PC-9 (cell line): ENCODE measurements at regions not wholly inside any gene's neighbourhood (a gene's known extent, or its start where the extent isn't known, plus 50 kb on each side); places are given as distances from the start of the nearest gene placed in this dataset.

Experiments used
- BruUV-seq: library from RNA; stranded (reverse); fragments of 400-500 nt; replicated peaks from 2 replicates; lab custom pipeline; 2021; lab: Mats Ljungman, UMichigan
- CTCF ChIA-PET: fragments of 300-600 bp; sonication (Branson Sonifier 250); formaldehyde crosslinking; loops from one replicate; lab custom pipeline; 2022; ENCODE audit warnings: antibody characterized with exemption; lab: Charles Lee
- POLR2A ChIA-PET: fragments of 300-600 bp; sonication (Branson Sonifier 250); formaldehyde crosslinking; loops from one replicate; lab custom pipeline; 2022; ENCODE audit warnings: antibody characterized with exemption; ENCODE audit not compliant: unreplicated experiment; lab: Charles Lee
- DNase-seq, 2 experiments: peaks; one replicate each; pipeline versions ENCODE4 v3.0.0 to v3.0.0-alpha.2; 2015 to 2022; ENCODE audit warnings: mixed read lengths in 1 of 2
- H2AFZ ChIP-seq: fragments of 200-600 bp; sonication (generic); 2 replicates; pipeline ENCODE4 v1.8.1; 2017; ENCODE audit warnings: antibody characterized with exemption
- H3F3A ChIP-seq: fragments of 200-600 bp; sonication (generic); 2 replicates; pipeline ENCODE4 v1.8.1; 2017; ENCODE audit warnings: antibody characterized with exemption, mild to moderate bottlenecking, low read depth; ENCODE audit not compliant: insufficient read depth
- H3K27ac ChIP-seq: fragments of 200-600 bp; sonication (generic); 2 replicates; pipeline ENCODE4 v1.6.1; 2016; ENCODE audit warnings: mixed run types
- H3K27me3 ChIP-seq: fragments of 200-600 bp; sonication (generic); 2 replicates; pipeline ENCODE4 v1.6.1; 2016; ENCODE audit warnings: low read depth, mixed run types; ENCODE audit not compliant: insufficient read depth
- H3K36me3 ChIP-seq: fragments of 200-600 bp; sonication (generic); 2 replicates; pipeline ENCODE4 v1.6.1; 2016; ENCODE audit warnings: low read depth, mixed run types
- H3K4me1 ChIP-seq: fragments of 200-600 bp; sonication (generic); replicated peaks from 2 replicates; pipeline ENCODE4 v1.6.1; 2016; ENCODE audit warnings: mixed run types; ENCODE audit not compliant: insufficient read depth
- H3K4me2 ChIP-seq: fragments of 200-600 bp; sonication (generic); 2 replicates; pipeline ENCODE4 v1.6.1; 2017; ENCODE audit warnings: mixed run types
- H3K4me3 ChIP-seq: fragments of 200-600 bp; sonication (generic); 2 replicates; pipeline ENCODE4 v1.6.1; 2016; ENCODE audit warnings: mixed run types
- H3K79me2 ChIP-seq: fragments of 200-600 bp; sonication (generic); 2 replicates; pipeline ENCODE4 v1.6.1; 2017; ENCODE audit warnings: low read depth, mixed run types
- H3K9me2 ChIP-seq: fragments of 200-600 bp; sonication (generic); 2 replicates; pipeline ENCODE4 v1.8.1; 2017; ENCODE audit warnings: mild to moderate bottlenecking; ENCODE audit not compliant: insufficient read depth
- H3K9me3 ChIP-seq: fragments of 200-600 bp; sonication (generic); 2 replicates; pipeline ENCODE4 v1.8.1; 2016; ENCODE audit warnings: low read depth; ENCODE audit not compliant: insufficient read depth
- H4K20me1 ChIP-seq: fragments of 200-600 bp; sonication (generic); 2 replicates; pipeline ENCODE4 v1.8.1; 2017; ENCODE audit not compliant: insufficient read depth
- EZH2 ChIP-seq: fragments of 200-600 bp; sonication (generic); IDR thresholded peaks from 2 replicates; pipeline ENCODE4 v1.8.0; 2017; ENCODE audit warnings: antibody characterized with exemption, low read depth
- intact Hi-C: fragments of 100-400 bp; cut with micrococcal nuclease; formaldehyde crosslinking; loops from one replicate; pipeline ENCODE4 v1.10.0; 2022; ENCODE audit not compliant: unreplicated experiment
- TF ChIP-seq, protein P1 (sequence below): fragments of 200-600 bp; sonication (generic); conservative IDR thresholded peaks from 2 replicates; pipeline ENCODE4 v1.6.1; 2017; ENCODE audit warnings: mixed run types, antibody characterized with exemption, mild to moderate bottlenecking, moderate library complexity

DNA sequence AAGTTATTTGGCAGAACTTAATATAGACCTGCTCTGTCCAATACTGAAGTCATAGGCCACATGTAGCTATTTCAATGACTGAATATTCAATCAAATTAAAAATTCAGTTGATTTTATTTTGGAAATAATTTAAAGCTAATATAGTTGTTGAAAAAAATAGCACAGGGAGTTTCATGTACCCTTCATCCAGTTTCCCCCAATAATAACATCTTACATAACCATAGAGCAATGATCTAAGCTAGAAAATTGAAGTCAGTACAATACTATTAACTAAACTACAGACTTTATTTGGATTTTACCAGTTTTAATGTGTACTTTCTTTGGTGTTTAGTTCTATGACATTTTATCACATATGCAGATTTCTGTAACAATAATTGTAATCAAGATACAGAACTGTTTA is 212.2 kb upstream of the HDDC2 start:
- no peak overlapping the region for H3K4me3 ChIP-seq
- no peaks in the 10 kb centered on the region for H3K27me3 ChIP-seq
- H3K4me2 ChIP-seq, result no peak overlapping the region
- ChIA-PET CTCF (no interaction called here), POLR2A (no interaction called here)
- no peaks in the 10 kb centered on the region for H3K4me1 ChIP-seq
- BruUV-seq, result no TSS peak
- H4K20me1 ChIP-seq, result no peaks in the 10 kb centered on the region
- no peak overlapping the region for H3K27ac ChIP-seq
- no peaks in the 10 kb centered on the region for H3K9me2 ChIP-seq
- H3K36me3 ChIP-seq, result no peaks in the 10 kb centered on the region
- H3K79me2 ChIP-seq, result no peaks in the 10 kb centered on the region
- DNase-seq, result no peak
- H3K9me3 ChIP-seq, result no peaks in the 10 kb centered on the region
- no peaks in the 10 kb centered on the region for H3F3A ChIP-seq
- TF ChIP-seq, protein P1, sequence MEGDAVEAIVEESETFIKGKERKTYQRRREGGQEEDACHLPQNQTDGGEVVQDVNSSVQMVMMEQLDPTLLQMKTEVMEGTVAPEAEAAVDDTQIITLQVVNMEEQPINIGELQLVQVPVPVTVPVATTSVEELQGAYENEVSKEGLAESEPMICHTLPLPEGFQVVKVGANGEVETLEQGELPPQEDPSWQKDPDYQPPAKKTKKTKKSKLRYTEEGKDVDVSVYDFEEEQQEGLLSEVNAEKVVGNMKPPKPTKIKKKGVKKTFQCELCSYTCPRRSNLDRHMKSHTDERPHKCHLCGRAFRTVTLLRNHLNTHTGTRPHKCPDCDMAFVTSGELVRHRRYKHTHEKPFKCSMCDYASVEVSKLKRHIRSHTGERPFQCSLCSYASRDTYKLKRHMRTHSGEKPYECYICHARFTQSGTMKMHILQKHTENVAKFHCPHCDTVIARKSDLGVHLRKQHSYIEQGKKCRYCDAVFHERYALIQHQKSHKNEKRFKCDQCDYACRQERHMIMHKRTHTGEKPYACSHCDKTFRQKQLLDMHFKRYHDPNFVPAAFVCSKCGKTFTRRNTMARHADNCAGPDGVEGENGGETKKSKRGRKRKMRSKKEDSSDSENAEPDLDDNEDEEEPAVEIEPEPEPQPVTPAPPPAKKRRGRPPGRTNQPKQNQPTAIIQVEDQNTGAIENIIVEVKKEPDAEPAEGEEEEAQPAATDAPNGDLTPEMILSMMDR, result no peak
- no peak for TF ChIP-seq EZH2
- intact Hi-C loops, result no loop called here
- H2AFZ ChIP-seq, result no peak overlapping the region

DNA sequence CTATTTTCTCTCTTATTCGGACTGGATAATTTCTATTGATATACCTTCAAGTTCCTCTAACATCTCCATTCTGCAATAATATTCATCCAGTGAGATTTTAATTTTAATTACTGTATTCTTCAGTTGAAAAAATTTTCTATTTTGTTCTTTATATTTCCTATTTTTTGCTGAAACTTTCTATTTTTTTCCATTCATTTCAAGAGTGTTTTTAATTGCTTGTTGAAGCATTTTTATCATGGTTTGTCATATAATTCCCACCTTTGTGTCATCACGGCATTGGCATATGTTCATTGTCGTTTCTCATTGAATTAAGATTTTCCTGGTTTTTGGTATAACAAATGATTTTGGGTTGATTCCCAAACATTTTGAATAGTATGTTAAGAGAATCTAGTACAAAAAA is 214.9 kb upstream of the HDDC2 start:
- CTCF ChIA-PET, result no interaction called here
- POLR2A ChIA-PET, result no interaction called here
- DNase-seq, result no peak

DNA sequence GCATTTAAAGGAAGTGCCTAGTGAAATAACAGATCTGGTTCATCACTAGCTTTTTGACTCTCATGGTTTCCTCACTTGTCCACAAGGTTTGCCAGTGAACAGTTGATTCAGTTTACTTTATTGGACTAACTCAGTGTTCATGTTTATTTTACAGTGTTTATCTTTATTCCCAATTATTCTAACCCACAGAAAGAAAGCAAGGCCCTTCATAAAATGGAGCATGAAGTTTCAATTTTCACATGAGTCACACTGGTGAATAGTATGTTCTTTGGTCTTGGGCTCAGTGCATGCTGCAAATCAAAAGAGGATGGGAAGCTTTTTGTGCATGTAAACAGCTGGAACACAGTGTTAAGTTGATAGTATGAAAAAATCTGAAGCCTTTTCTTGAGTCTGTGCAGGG is 217.6 kb upstream of the HDDC2 start:
- no peak overlapping the region for H3K4me3 ChIP-seq
- no peak overlapping the region for H3K4me2 ChIP-seq
- no peaks in the 10 kb centered on the region for H3K79me2 ChIP-seq
- H3K27ac ChIP-seq, result no peak overlapping the region
- H3K9me2 ChIP-seq, result no peaks in the 10 kb centered on the region
- intact Hi-C loops, result no loop called here
- TF ChIP-seq EZH2, result no peak
- TF ChIP-seq, protein P1, result no peak
- CTCF ChIA-PET, result no interaction called here
- no peaks in the 10 kb centered on the region for H3F3A ChIP-seq
- DNase-seq, result no peak
- H3K36me3 ChIP-seq, result no peaks in the 10 kb centered on the region
- H3K4me1 ChIP-seq, result no peaks in the 10 kb centered on the region
- H4K20me1 ChIP-seq, result no peaks in the 10 kb centered on the region
- H3K27me3 ChIP-seq, result no peaks in the 10 kb centered on the region
- H3K9me3 ChIP-seq, result no peaks in the 10 kb centered on the region
- no peak overlapping the region for H2AFZ ChIP-seq
- POLR2A ChIA-PET, result no interaction called here
- no TSS peak for BruUV-seq

More for the DNA sequence above, 214.9 kb upstream of the HDDC2 start:
- H3K4me3 ChIP-seq, result no peak overlapping the region
- no peak for TF ChIP-seq EZH2
- TF ChIP-seq, protein P1, result no peak
- intact Hi-C loops, result no loop called here
- no peak overlapping the region for H2AFZ ChIP-seq
- no peaks in the 10 kb centered on the region for H3K4me1 ChIP-seq
- no TSS peak for BruUV-seq
- H3K79me2 ChIP-seq, result no peaks in the 10 kb centered on the region
- no peaks in the 10 kb centered on the region for H4K20me1 ChIP-seq
- H3K27ac ChIP-seq, result no peak overlapping the region
- no peaks in the 10 kb centered on the region for H3K9me3 ChIP-seq
- no peaks in the 10 kb centered on the region for H3K9me2 ChIP-seq
- no peaks in the 10 kb centered on the region for H3K36me3 ChIP-seq
- H3K4me2 ChIP-seq, result no peak overlapping the region
- no peaks in the 10 kb centered on the region for H3F3A ChIP-seq
- no peaks in the 10 kb centered on the region for H3K27me3 ChIP-seq
